IgD-negative memory B cell (primary cell): ENCODE measurements at regions not wholly inside any gene's neighbourhood (a gene's known extent, or its start where the extent isn't known, plus 50 kb on each side); places are given as distances from the start of the nearest gene placed in this dataset.
"Not testable (repeated sequence)": the region's sequence is repeated elsewhere in the genome, so short reads cannot be mapped to it uniquely, and the experiment has no call there.

Experiments used
- H3K27ac Mint-ChIP-seq, 3 donors: one replicate each; pipeline ENCODE4 v1.8.0; 2020 to 2022; ENCODE audit warnings: mild to moderate bottlenecking in 3 of 3, mixed read lengths in 3 of 3, moderate library complexity in 1 of 3
- H3K27me3 Mint-ChIP-seq: one replicate; pipeline ENCODE4 v1.8.0; 2021; ENCODE audit warnings: mixed read lengths
- H3K36me3 Mint-ChIP-seq: one replicate; pipeline ENCODE4 v1.8.0; 2020; ENCODE audit warnings: mild to moderate bottlenecking, mixed read lengths
- H3K4me1 Mint-ChIP-seq, 3 donors: one replicate each; pipeline ENCODE4 v1.8.0; 2020 to 2022; ENCODE audit warnings: mixed read lengths in 3 of 3, mild to moderate bottlenecking in 1 of 3
- H3K4me3 Mint-ChIP-seq, 4 donors: one replicate each; pipeline ENCODE4 v1.8.0; 2020 to 2022; ENCODE audit warnings: mild to moderate bottlenecking in 4 of 4, mixed read lengths in 4 of 4, moderate library complexity in 3 of 4
- H3K9me3 Mint-ChIP-seq, 3 donors: one replicate each; pipeline ENCODE4 v1.8.0; 2020 to 2021; ENCODE audit warnings: mixed read lengths in 3 of 3, mild to moderate bottlenecking in 1 of 3

GRCh38 chr1:30117685-30118084 lies 605.7 kb downstream of the MATN1 start:
- no peaks in the 10 kb centered on the region for H3K4me1 Mint-ChIP-seq
- H3K27me3 Mint-ChIP-seq: peaks cover 1% of the 10 kb centered on the region
- H3K27ac Mint-ChIP-seq: no peak overlapping the region
- no peaks in the 10 kb centered on the region for H3K36me3 Mint-ChIP-seq
- H3K9me3 Mint-ChIP-seq: peaks cover 0 to 5% (median 0%) of the 10 kb centered on the region in 3 donors
- H3K4me3 Mint-ChIP-seq: no peak overlapping the region

- Mint-ChIP-seq H3K4me3 (no peak overlapping the region), H3K4me1 (no peaks in the 10 kb centered on the region), H3K27ac (no peak overlapping the region), H3K36me3 (no peaks in the 10 kb centered on the region), H3K9me3 (no peaks in the 10 kb centered on the region), H3K27me3 (peaks cover 12% of the 10 kb centered on the region)
These were observed 612.0 kb downstream of the MATN1 start for GRCh38 chr1:30111431-30111830.

GRCh38 chr1:30110846-30111245 lies 612.5 kb downstream of the MATN1 start:
- H3K4me3 Mint-ChIP-seq: no peak overlapping the region
- H3K27me3 Mint-ChIP-seq: peaks cover 12% of the 10 kb centered on the region
- no peaks in the 10 kb centered on the region for H3K9me3 Mint-ChIP-seq

GRCh38 chr1:30109853-30110252 lies 613.5 kb downstream of the MATN1 start:
- peaks cover 12% of the 10 kb centered on the region for H3K27me3 Mint-ChIP-seq
- no peak overlapping the region for H3K4me3 Mint-ChIP-seq
- H3K9me3 Mint-ChIP-seq: no peaks in the 10 kb centered on the region
- H3K36me3 Mint-ChIP-seq: no peaks in the 10 kb centered on the region
- peaks cover 0 to 1% (median 0%) of the 10 kb centered on the region in 3 donors for H3K4me1 Mint-ChIP-seq
- H3K27ac Mint-ChIP-seq: no peak overlapping the region

More at GRCh38 chr1:30110846-30111245, 612.5 kb downstream of the MATN1 start:
- peaks cover 0 to 1% (median 0%) of the 10 kb centered on the region in 3 donors for H3K4me1 Mint-ChIP-seq
- H3K36me3 Mint-ChIP-seq: no peaks in the 10 kb centered on the region
- no peak overlapping the region for H3K27ac Mint-ChIP-seq

- Mint-ChIP-seq H3K27ac (no peak overlapping the region), H3K9me3 (peaks cover 0 to 2% (median 0%) of the 10 kb centered on the region in 3 donors), H3K27me3 (peaks cover 14% of the 10 kb centered on the region), H3K36me3 (no peaks in the 10 kb centered on the region), H3K4me3 (no peak overlapping the region), H3K4me1 (peaks cover 0 to 1% (median 0%) of the 10 kb centered on the region in 3 donors)
These were observed 615.2 kb downstream of the MATN1 start for GRCh38 chr1:30108186-30108585.

- Mint-ChIP-seq H3K36me3 (peaks cover under 1% of the 10 kb centered on the region), H3K4me3 (no peak overlapping the region), H3K4me1 (peaks cover 0 to 1% (median 0%) of the 10 kb centered on the region in 3 donors), H3K27me3 (peaks cover 10% of the 10 kb centered on the region), H3K9me3 (peaks cover 0 to 2% (median 0%) of the 10 kb centered on the region in 3 donors), H3K27ac (no peak overlapping the region)
These were observed 617.3 kb downstream of the MATN1 start for GRCh38 chr1:30106125-30106524.

- peaks cover 0 to 1% (median 0%) of the 10 kb centered on the region in 3 donors for H3K4me1 Mint-ChIP-seq
- H3K36me3 Mint-ChIP-seq: peaks cover 2% of the 10 kb centered on the region
- no peak overlapping the region for H3K4me3 Mint-ChIP-seq
- H3K27me3 Mint-ChIP-seq: peaks cover 6% of the 10 kb centered on the region
- H3K27ac Mint-ChIP-seq: no peak overlapping the region
- peaks cover 0 to 4% (median 0%) of the 10 kb centered on the region in 3 donors for H3K9me3 Mint-ChIP-seq
These were observed 618.8 kb downstream of the MATN1 start for GRCh38 chr1:30104551-30104950.

- Mint-ChIP-seq H3K27ac (no peak overlapping the region), H3K4me3 (no peak overlapping the region), H3K4me1 (peaks cover 0 to 1% (median 0%) of the 10 kb centered on the region in 3 donors), H3K36me3 (peaks cover 2% of the 10 kb centered on the region), H3K27me3 (peaks cover 6% of the 10 kb centered on the region), H3K9me3 (peaks cover 0 to 4% (median 0%) of the 10 kb centered on the region in 3 donors)
These were observed 619.5 kb downstream of the MATN1 start for GRCh38 chr1:30103708-30104411.

- Mint-ChIP-seq H3K27me3 (peaks cover 4% of the 10 kb centered on the region), H3K9me3 (peaks cover 0 to 4% (median 4%) of the 10 kb centered on the region in 3 donors), H3K4me1 (peaks cover 0 to 1% (median 0%) of the 10 kb centered on the region in 3 donors), H3K27ac (no peak overlapping the region), H3K4me3 (no peak overlapping the region), H3K36me3 (peaks cover 2% of the 10 kb centered on the region)
These were observed 620.8 kb downstream of the MATN1 start for GRCh38 chr1:30102605-30103004.

GRCh38 chr1:30101487-30102227 lies 621.7 kb downstream of the MATN1 start:
- no peak overlapping the region for H3K4me3 Mint-ChIP-seq
- no peak overlapping the region for H3K27ac Mint-ChIP-seq
- H3K4me1 Mint-ChIP-seq: peaks cover 0 to 1% (median 0%) of the 10 kb centered on the region in 3 donors
- peaks cover 3% of the 10 kb centered on the region for H3K27me3 Mint-ChIP-seq
- peaks cover 0 to 4% (median 4%) of the 10 kb centered on the region in 3 donors for H3K9me3 Mint-ChIP-seq
- H3K36me3 Mint-ChIP-seq: peaks cover 2% of the 10 kb centered on the region

GRCh38 chr1:30101016-30101415 lies 622.4 kb downstream of the MATN1 start:
- Mint-ChIP-seq H3K36me3 (peaks cover 2% of the 10 kb centered on the region), H3K9me3 (peaks cover 0 to 4% (median 4%) of the 10 kb centered on the region in 3 donors), H3K27me3 (peaks cover 3% of the 10 kb centered on the region), H3K27ac (no peak overlapping the region), H3K4me3 (no peak overlapping the region), H3K4me1 (peaks cover 0 to 1% (median 0%) of the 10 kb centered on the region in 3 donors)

GRCh38 chr1:30100524-30100862 lies 622.9 kb downstream of the MATN1 start:
- H3K27me3 Mint-ChIP-seq: peaks cover 3% of the 10 kb centered on the region
- H3K4me1 Mint-ChIP-seq: no peaks in the 10 kb centered on the region
- peak overlapping the region in 1 of 4 donors; percentile 63 for H3K4me3 Mint-ChIP-seq
- peaks cover 2% of the 10 kb centered on the region for H3K36me3 Mint-ChIP-seq
- H3K27ac Mint-ChIP-seq: no peak overlapping the region
- H3K9me3 Mint-ChIP-seq: peaks cover 0 to 4% (median 4%) of the 10 kb centered on the region in 3 donors

GRCh38 chr1:30099587-30100523 lies 623.5 kb downstream of the MATN1 start:
- Mint-ChIP-seq H3K4me1 (no peaks in the 10 kb centered on the region), H3K4me3 (no peak overlapping the region), H3K27ac (no peak overlapping the region), H3K27me3 (peaks cover 3% of the 10 kb centered on the region), H3K9me3 (peaks cover 0 to 4% (median 4%) of the 10 kb centered on the region in 3 donors), H3K36me3 (peaks cover 2% of the 10 kb centered on the region)

GRCh38 chr1:30097851-30098250 lies 625.5 kb downstream of the MATN1 start:
- H3K27ac Mint-ChIP-seq, H3K36me3 Mint-ChIP-seq, H3K27me3 Mint-ChIP-seq, H3K4me1 Mint-ChIP-seq: not testable (repeated sequence)
- Mint-ChIP-seq H3K9me3 (peaks cover 0 to 12% (median 10%) of the 10 kb centered on the region in 3 donors), H3K4me3 (peak overlapping the region in 1 of 4 donors; percentile 3)
